Thyroid gland (tissue), 4 donors: ENCODE measurements at regions not wholly inside any gene's neighbourhood (a gene's known extent, or its start where the extent isn't known, plus 50 kb on each side); places are given as distances from the start of the nearest gene placed in this dataset.

Experiments
- CTCF ChIP-seq, 6 experiments: fragments of 200-600 bp in 3 of 6; fragments of 450-650 bp in 3 of 6; sonication (generic) in 3 of 6; IDR thresholded peaks; one replicate each; pipeline ENCODE4 v1.5.1; 2016 to 2019; ENCODE audit warnings: antibody characterized with exemption in 6 of 6, mild to moderate bottlenecking in 2 of 6, inconsistent platforms in 1 of 6, moderate library complexity in 1 of 6
- POLR2A ChIP-seq, 2 donors: fragments of 450-650 bp; IDR thresholded peaks; one replicate each; pipeline ENCODE4 v1.6.1; 2017; ENCODE audit warnings: antibody characterized with exemption in 2 of 2, mild to moderate bottlenecking in 2 of 2, moderate library complexity in 1 of 2

DNA sequence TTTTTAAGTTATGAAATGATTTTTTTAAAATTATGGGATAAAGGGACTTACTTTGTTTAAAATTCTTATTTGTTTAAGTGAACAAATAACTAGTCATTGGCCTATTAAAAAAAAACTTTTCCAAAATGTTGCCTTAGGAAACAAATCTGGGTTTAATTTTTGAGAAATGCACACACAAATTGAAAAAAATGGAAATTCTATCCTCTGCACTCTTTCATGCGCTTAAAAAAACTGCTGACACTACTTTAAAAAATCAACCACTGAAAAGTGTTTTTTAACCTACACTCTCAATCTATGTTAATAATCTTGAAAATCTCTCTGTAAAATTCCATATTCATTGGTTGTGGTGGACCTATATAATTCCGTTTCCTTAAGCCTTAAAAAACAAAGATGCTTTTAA, 163.4 kb upstream of the DAB2 start:
- TF ChIP-seq POLR2A (IDR thresholded peaks at IDR 0.05) (no peak), CTCF (IDR thresholded peaks at IDR 0.05) (no peak)
